Ascending aorta (tissue), 2 donors: ENCODE measurements at regions not wholly inside any gene's neighbourhood (a gene's known extent, or its start where the extent isn't known, plus 50 kb on each side); places are given as distances from the start of the nearest gene placed in this dataset.

Experiments used
- DNase-seq, 2 donors: peaks; one replicate each; pipeline ENCODE4 v3.0.0-alpha.2; 2019; ENCODE audit warnings: low spot score in 2 of 2
- H3K27ac ChIP-seq, 2 donors: fragments of 200-600 bp; sonication (generic); one replicate each; pipeline ENCODE4 v1.5.1; 2016 to 2017; ENCODE audit warnings: mild to moderate bottlenecking in 1 of 2
- H3K27me3 ChIP-seq: fragments of 200-600 bp; sonication (generic); one replicate; pipeline ENCODE4 v1.5.1; 2017
- H3K36me3 ChIP-seq, 2 donors: fragments of 200-600 bp; sonication (generic); one replicate each; pipeline ENCODE4 v1.5.1; 2016
- H3K4me1 ChIP-seq, 2 donors: fragments of 200-600 bp; sonication (generic); one replicate each; pipeline ENCODE4 v1.5.1; 2016 to 2017; ENCODE audit warnings: mild to moderate bottlenecking in 1 of 2
- H3K4me3 ChIP-seq, 2 donors: fragments of 200-600 bp; sonication (generic); one replicate each; pipeline ENCODE4 v1.5.1; 2016 to 2017; ENCODE audit warnings: mild to moderate bottlenecking in 1 of 2
- H3K9me3 ChIP-seq, 2 donors: fragments of 200-600 bp; sonication (generic); one replicate each; pipeline ENCODE4 v1.5.1; 2016
- intact Hi-C: fragments of 100-400 bp; cut with DNase I; formaldehyde crosslinking; loops from one replicate; pipeline ENCODE4 v1.15.1; 2023
- TF ChIP-seq, protein P1 (sequence below), 3 experiments: fragments of 200-600 bp in 2 of 3; fragments of 450-650 bp in 1 of 3; sonication (generic) in 2 of 3; IDR thresholded peaks; one replicate each; pipeline ENCODE4 v1.5.1; 2016 to 2019; ENCODE audit warnings: antibody characterized with exemption in 3 of 3, mild to moderate bottlenecking in 1 of 3, moderate library complexity in 1 of 3

DNA sequence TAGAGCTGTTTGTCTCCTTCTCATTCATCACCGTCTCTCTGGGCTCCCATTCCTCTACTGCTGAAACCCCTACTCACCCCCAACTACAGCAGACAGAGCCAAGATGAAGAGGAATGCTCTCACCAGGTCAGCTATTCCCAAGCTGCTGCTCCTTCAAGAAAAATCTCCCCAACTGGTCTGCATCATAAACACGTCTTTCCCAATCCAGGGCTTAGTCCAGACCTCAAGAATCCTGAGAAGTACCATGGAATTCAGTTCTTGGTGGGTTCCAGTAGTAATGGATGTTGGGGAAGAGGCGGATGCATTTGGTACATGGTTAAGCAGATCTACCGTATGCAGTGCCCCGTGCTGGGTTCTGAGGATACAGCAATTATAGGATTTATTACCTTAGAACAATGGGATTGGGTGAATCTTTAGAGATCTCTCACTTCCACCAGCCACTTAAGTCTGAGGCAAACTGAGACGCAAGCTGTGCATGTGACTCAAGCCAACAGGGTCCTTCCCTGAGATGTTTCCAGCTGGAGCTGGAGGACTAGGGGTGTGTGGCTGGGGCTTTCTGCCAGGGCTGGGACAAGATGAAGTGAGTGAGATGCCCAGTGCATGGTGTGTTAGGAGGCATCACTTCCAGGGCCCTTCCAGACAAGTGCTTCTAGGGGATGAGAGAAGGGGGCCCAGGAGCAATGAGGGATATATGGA is 232.7 kb upstream of the CDH5 start:
- no peak for DNase-seq
- Histone ChIP-seq H3K9me3 (no peaks in the 10 kb centered on the region), H3K36me3 (no peaks in the 10 kb centered on the region), H3K4me1 (peaks cover 0 to 3% of the 10 kb centered on the region in 2 donors), H3K27ac (no peak overlapping the region), H3K27me3 (no peaks in the 10 kb centered on the region), H3K4me3 (no peak overlapping the region)
- TF ChIP-seq, protein P1, sequence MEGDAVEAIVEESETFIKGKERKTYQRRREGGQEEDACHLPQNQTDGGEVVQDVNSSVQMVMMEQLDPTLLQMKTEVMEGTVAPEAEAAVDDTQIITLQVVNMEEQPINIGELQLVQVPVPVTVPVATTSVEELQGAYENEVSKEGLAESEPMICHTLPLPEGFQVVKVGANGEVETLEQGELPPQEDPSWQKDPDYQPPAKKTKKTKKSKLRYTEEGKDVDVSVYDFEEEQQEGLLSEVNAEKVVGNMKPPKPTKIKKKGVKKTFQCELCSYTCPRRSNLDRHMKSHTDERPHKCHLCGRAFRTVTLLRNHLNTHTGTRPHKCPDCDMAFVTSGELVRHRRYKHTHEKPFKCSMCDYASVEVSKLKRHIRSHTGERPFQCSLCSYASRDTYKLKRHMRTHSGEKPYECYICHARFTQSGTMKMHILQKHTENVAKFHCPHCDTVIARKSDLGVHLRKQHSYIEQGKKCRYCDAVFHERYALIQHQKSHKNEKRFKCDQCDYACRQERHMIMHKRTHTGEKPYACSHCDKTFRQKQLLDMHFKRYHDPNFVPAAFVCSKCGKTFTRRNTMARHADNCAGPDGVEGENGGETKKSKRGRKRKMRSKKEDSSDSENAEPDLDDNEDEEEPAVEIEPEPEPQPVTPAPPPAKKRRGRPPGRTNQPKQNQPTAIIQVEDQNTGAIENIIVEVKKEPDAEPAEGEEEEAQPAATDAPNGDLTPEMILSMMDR (IDR thresholded peaks at IDR 0.05): no peak
- intact Hi-C loops: no loop called here

DNA sequence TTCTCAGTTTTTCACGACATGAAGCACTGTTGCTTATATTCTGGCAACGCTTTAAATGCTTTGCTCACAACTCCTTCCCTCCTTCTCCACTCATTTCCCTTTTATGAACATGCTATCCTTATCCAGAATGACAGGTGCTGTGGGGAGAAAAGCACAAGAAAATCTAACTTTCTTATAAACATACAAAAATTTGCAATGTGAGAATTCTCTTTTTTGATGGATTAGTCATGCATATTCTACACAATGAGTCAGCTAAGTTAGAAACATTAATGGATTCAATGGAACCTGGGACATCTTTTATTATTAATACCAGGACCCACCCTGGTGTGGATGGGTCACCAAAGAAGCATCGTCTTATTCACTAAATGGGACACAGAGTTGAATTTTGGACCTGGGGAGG is 234.6 kb upstream of the CDH5 start:
- intact Hi-C loops: no loop called here
- H3K9me3 ChIP-seq: no peaks in the 10 kb centered on the region
- TF ChIP-seq, protein P1 (IDR thresholded peaks at IDR 0.05): no peak
- H3K27me3 ChIP-seq: no peaks in the 10 kb centered on the region
- no peak for DNase-seq
- no peak overlapping the region for H3K4me3 ChIP-seq
- H3K27ac ChIP-seq: no peak overlapping the region
- H3K36me3 ChIP-seq: no peaks in the 10 kb centered on the region
- H3K4me1 ChIP-seq: peaks cover 0 to 3% of the 10 kb centered on the region in 2 donors

DNA sequence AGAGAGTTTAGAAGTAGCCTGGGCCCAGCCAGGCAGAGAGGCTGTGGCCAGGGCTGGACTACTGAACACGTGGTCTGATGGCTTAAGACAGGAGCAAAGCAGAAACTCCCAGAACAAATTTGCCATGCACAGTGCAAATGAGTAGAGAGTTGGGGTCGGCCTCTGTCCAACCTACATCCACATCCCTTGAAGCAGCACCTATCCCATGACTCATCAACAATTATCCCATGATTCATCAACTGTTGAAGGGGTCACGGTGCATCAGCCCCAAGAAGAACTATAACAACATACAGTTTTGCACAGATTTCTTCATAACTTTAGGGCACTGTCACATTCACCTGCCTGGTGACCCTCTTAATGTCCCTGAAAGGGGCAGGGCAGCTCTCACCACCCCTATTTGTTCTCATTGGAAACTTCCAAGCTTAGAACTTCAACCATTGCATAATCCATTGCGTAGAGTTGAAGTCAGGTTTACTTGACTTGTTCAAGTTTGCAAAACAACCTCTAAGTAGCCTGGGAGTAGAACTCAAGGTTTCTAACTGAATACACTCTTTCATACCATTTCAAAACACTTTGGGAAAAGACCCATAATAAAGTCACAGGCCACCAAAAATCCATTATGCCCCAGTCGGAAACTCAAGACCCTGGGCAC is 235.2 kb upstream of the CDH5 start:
- Histone ChIP-seq H3K27me3 (no peaks in the 10 kb centered on the region), H3K4me3 (no peak overlapping the region), H3K4me1 (peaks cover 0 to 3% of the 10 kb centered on the region in 2 donors), H3K9me3 (no peaks in the 10 kb centered on the region), H3K27ac (no peak overlapping the region), H3K36me3 (no peaks in the 10 kb centered on the region)
- no peak for DNase-seq
- intact Hi-C loops: no loop called here
- TF ChIP-seq, protein P1 (IDR thresholded peaks at IDR 0.05): no peak

DNA sequence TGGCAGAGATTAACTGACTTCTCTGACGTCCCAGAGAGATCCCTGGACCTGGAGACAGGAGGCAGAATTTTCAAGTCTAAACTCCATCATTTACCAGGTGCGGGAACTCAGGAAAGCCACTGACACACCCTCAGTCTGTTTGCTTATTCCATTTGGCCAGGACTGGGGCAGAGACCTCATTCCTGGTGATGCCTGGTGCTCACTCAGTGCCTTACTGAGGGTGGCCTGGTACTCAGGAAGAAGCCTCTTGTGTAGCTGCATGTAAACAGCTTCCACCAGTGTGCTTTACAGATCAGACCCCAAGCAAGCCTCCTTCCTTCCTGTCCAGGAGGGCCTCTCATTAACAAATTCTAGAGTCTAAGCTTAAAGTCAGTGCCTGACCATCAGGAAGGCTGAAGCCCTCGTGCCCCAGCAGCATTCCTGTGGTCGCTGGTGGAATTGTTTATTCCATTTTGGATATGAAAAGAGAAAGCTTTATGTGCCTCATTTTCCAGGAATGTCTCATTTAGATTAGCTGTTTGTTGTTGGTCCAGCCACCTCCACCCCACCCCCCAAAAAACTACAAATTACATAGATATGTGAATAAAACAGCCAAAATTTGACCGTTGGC is 236.1 kb upstream of the CDH5 start:
- Histone ChIP-seq H3K36me3 (no peaks in the 10 kb centered on the region), H3K4me3 (no peak overlapping the region), H3K27me3 (no peaks in the 10 kb centered on the region), H3K9me3 (no peaks in the 10 kb centered on the region), H3K27ac (no peak overlapping the region), H3K4me1 (no peaks in the 10 kb centered on the region)
- DNase-seq: no peak
- intact Hi-C loops: no loop called here
- TF ChIP-seq, protein P1 (IDR thresholded peaks at IDR 0.05): no peak

DNA sequence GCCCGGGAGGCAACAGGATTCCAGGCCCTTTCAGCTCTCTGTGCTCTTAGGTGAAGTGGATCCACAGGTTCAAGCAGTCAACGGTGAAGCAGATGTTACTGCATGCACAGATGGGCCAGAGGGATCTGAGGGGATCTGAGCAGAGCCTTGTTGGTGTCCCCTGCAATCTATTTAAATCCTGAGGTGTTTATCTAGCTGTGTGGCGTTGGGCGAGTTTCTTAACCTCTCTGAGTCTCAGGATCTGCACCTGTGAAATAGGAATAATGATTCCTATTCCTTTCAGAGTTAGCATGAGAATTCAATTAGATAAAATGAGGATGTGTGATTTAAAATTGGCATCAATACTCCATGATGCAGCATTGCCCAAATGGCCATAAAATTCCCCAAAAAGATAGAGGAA is 237.3 kb upstream of the CDH5 start:
- no peaks in the 10 kb centered on the region for H3K27me3 ChIP-seq
- intact Hi-C loops: no loop called here
- no peaks in the 10 kb centered on the region for H3K4me1 ChIP-seq
- no peaks in the 10 kb centered on the region for H3K9me3 ChIP-seq
- H3K27ac ChIP-seq: no peak overlapping the region
- H3K36me3 ChIP-seq: no peaks in the 10 kb centered on the region
- TF ChIP-seq, protein P1 (IDR thresholded peaks at IDR 0.05): no peak
- no peak for DNase-seq
- no peak overlapping the region for H3K4me3 ChIP-seq
